ENCODE measurements at regions not wholly inside any gene's neighbourhood (a gene's known extent, or its start where the extent isn't known, plus 50 kb on each side); places are given as distances from the start of the nearest gene placed in this dataset.

DNA sequence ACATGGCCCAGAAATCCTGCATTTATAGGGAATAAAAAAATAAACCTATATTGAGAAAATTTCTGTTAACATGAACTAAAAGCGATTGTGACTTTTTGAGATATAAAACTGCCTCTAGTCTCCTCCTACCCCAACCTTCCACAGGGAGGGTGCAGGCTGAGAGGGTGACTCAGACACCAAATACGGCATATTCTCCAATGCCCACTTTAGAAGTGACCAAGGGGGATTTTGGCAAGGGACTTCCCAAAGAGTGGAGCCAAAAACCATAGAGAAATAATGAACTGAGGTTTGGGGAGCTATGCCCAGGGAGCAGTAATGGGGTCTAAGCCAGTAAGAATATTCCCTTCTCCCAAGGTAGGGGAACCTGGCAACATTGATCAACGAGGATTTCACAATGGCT, 124.9 kb upstream of the ZC3H12C start:
- DNase-seq (ENCODE audit: low spot score in 2 of 2, unreplicated experiment in 2 of 2) = no peak
- Mint-ChIP-seq H3K27ac (no peak overlapping the region), H3K27me3 (ENCODE audit: low read depth) (no peaks in the 10 kb centered on the region), H3K4me3 (no peak overlapping the region), H3K36me3 (no peaks in the 10 kb centered on the region), H3K4me1 (peaks cover 16% of the 10 kb centered on the region), H3K9me3 (no peaks in the 10 kb centered on the region)
- TF ChIP-seq, protein P1, sequence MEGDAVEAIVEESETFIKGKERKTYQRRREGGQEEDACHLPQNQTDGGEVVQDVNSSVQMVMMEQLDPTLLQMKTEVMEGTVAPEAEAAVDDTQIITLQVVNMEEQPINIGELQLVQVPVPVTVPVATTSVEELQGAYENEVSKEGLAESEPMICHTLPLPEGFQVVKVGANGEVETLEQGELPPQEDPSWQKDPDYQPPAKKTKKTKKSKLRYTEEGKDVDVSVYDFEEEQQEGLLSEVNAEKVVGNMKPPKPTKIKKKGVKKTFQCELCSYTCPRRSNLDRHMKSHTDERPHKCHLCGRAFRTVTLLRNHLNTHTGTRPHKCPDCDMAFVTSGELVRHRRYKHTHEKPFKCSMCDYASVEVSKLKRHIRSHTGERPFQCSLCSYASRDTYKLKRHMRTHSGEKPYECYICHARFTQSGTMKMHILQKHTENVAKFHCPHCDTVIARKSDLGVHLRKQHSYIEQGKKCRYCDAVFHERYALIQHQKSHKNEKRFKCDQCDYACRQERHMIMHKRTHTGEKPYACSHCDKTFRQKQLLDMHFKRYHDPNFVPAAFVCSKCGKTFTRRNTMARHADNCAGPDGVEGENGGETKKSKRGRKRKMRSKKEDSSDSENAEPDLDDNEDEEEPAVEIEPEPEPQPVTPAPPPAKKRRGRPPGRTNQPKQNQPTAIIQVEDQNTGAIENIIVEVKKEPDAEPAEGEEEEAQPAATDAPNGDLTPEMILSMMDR (IDR thresholded peaks at IDR 0.05; ENCODE audit: unreplicated experiment) = no peak

DNA sequence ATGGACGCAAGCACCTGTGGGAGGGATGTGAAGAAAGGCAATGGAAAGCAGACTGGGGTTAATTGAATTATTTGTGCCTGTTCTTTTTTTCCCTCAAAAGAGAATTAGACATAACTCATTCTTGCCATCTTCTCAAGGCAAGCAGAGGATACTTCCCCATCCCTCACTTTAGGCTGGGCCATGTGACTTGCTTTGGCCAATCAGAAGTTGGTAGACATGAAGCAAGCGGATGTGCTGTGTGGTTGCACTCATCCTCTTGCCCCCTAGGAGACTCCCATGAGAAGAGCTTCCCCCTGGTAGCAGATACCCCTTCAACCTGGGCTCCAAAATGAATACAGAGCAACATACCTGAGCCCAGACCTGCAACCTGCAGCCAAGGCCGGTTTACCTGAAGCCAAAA, 124.4 kb upstream of the ZC3H12C start:
- TF ChIP-seq, protein P1 (IDR thresholded peaks at IDR 0.05; ENCODE audit: unreplicated experiment) = no peak
- H3K4me3 Mint-ChIP-seq = no peak overlapping the region

DNA sequence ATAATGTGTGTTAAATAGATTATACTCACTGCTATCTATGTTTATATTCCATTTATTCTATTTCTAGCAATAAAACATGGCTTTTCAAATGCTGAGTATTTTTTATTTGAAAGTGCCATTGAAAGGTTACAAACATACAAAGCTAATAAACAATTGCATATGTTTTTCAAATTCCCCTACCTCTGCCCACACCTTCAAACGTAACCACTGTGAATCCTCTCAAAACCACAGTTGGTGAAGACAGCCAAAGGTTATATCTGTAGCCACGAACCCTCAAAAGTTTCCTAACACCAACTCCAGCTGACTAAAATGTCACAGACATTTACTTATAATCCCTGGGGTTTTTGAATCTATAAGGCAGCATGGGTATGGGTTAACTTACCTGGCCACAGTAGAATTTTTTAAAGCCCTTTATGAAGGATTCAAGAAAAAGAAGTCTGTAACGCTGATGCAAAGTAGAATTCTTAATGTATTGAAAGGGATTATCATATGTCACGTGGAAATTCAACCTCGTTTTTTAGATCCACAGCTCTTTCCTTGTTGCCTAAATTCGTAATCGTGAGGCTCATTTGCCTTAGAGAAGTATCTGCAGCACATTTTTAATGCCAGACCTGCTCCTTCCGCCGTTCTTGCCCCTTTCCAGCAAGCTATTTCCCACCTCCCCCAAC, 122.5 kb upstream of the ZC3H12C start:
- TF ChIP-seq, protein P1 (IDR thresholded peaks at IDR 0.05; ENCODE audit: unreplicated experiment) = no peak
- no peak overlapping the region for H3K27ac Mint-ChIP-seq
- H3K4me1 Mint-ChIP-seq = peaks cover 16% of the 10 kb centered on the region
- no peak for DNase-seq (ENCODE audit: low spot score in 2 of 2, unreplicated experiment in 2 of 2)
- no peaks in the 10 kb centered on the region for H3K9me3 Mint-ChIP-seq
- no peaks in the 10 kb centered on the region for H3K36me3 Mint-ChIP-seq
- no peaks in the 10 kb centered on the region for H3K27me3 Mint-ChIP-seq (ENCODE audit: low read depth)
- H3K4me3 Mint-ChIP-seq = no peak overlapping the region

More for the DNA sequence above, 124.4 kb upstream of the ZC3H12C start:
- no peaks in the 10 kb centered on the region for H3K9me3 Mint-ChIP-seq
- H3K27me3 Mint-ChIP-seq (ENCODE audit: low read depth) = no peaks in the 10 kb centered on the region
- H3K4me1 Mint-ChIP-seq = peaks cover 16% of the 10 kb centered on the region
- no peaks in the 10 kb centered on the region for H3K36me3 Mint-ChIP-seq
- H3K27ac Mint-ChIP-seq = no peak overlapping the region
- DNase-seq (ENCODE audit: low spot score in 2 of 2, unreplicated experiment in 2 of 2) = no peak

DNA sequence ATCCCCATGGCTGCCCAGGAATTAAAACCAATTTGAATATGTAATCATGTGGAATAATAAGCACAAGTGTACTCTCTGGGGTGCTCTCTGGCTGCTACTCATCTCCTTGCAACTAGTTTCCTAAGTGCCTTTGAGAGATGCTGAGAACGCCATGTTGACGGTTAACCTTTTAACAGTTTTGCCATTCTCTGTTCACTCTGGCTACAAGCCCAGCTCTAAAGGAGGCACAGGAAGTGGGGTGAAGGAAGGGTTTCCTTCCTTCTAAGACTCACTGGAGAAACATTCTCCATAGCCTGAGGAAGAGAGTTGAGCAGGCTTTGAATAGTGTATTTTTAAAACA, 122.0 kb upstream of the ZC3H12C start:
- Mint-ChIP-seq H3K36me3 (no peaks in the 10 kb centered on the region), H3K9me3 (no peaks in the 10 kb centered on the region), H3K4me3 (no peak overlapping the region), H3K27me3 (ENCODE audit: low read depth) (no peaks in the 10 kb centered on the region), H3K27ac (no peak overlapping the region), H3K4me1 (peaks cover 16% of the 10 kb centered on the region)
- no peak for DNase-seq (ENCODE audit: low spot score in 2 of 2, unreplicated experiment in 2 of 2)
- TF ChIP-seq, protein P1 (IDR thresholded peaks at IDR 0.05; ENCODE audit: unreplicated experiment) = no peak

DNA sequence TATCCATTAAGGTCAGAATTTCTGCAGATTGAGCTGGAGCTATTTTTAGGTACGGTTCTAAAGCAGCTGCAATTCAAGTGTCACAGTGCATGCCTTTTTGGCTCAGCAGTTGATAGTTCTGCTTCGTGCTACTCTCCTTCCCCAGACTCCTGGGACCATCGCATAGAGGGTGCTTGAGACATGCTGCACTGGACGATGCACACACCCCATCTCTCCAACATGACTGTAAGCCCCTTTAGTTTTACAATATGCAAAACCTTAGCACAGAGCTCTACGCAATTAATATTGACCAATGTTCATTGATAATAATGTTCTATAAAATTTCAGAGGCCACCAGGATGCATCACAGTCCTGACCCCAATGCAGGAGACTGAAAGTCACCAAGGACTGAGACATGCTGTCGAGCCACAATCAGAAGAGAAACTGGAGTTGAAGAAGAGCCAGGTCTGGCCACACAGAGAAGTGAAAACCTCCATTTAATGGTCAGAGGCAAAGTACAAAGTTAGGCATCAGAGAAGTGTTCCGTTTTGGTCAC, 120.9 kb upstream of the ZC3H12C start:
- Mint-ChIP-seq H3K4me3 (no peak overlapping the region), H3K27me3 (ENCODE audit: low read depth) (no peaks in the 10 kb centered on the region), H3K36me3 (peaks cover under 1% of the 10 kb centered on the region), H3K4me1 (peaks cover 16% of the 10 kb centered on the region), H3K9me3 (peaks cover under 1% of the 10 kb centered on the region), H3K27ac (no peak overlapping the region)
- DNase-seq (ENCODE audit: low spot score in 2 of 2, unreplicated experiment in 2 of 2) = no peak
- TF ChIP-seq, protein P1 (IDR thresholded peaks at IDR 0.05; ENCODE audit: unreplicated experiment) = no peak
